Natural killer cell (primary cell): ENCODE measurements at regions not wholly inside any gene's neighbourhood (a gene's known extent, or its start where the extent isn't known, plus 50 kb on each side); places are given as distances from the start of the nearest gene placed in this dataset.

Source experiments
- ATAC-seq, 3 donors: fragments of 150-1000 bp in 2 of 3; fragments of 200-7000 bp in 1 of 3; cut with Tn5 transposase; 1 replicate in 1 of 3; 2 replicates in 2 of 3; pipeline ENCODE4 v1.10.0; 2021; ENCODE audit warnings: mild to moderate bottlenecking in 2 of 3, moderate library complexity in 2 of 3
- DNase-seq, 2 donors: peaks; one replicate each; pipeline versions ENCODE4 v3.0.0 to v3.0.0-alpha.2; 2013 to 2021; ENCODE audit warnings: mixed read lengths in 1 of 2
- H3K27ac ChIP-seq: one replicate; pipeline ENCODE4 v1.5.1; 2013; ENCODE audit warnings: mild to moderate bottlenecking, low read length
- H3K27me3 ChIP-seq: one replicate; pipeline ENCODE4 v1.6.1; 2013; ENCODE audit warnings: low read length; ENCODE audit not compliant: control insufficient read depth, insufficient read depth
- H3K36me3 ChIP-seq: one replicate; pipeline ENCODE4 v1.6.1; 2013; ENCODE audit warnings: low read length; ENCODE audit not compliant: control insufficient read depth, insufficient read depth
- H3K4me1 ChIP-seq: one replicate; pipeline ENCODE4 v1.6.1; 2013; ENCODE audit warnings: low read length; ENCODE audit not compliant: control insufficient read depth, insufficient read depth
- H3K4me3 ChIP-seq: one replicate; pipeline ENCODE4 v1.5.1; 2013; ENCODE audit warnings: low read length
- H3K9me3 ChIP-seq: one replicate; pipeline ENCODE4 v1.6.1; 2013; ENCODE audit warnings: low read length; ENCODE audit not compliant: control insufficient read depth, insufficient read depth
- H3K27ac Mint-ChIP-seq, 2 donors: one replicate each; pipeline ENCODE4 v1.8.0; 2022; ENCODE audit warnings: mild to moderate bottlenecking in 2 of 2, mixed read lengths in 2 of 2, moderate library complexity in 1 of 2
- H3K27me3 Mint-ChIP-seq, 2 donors: one replicate each; pipeline ENCODE4 v1.8.0; 2022; ENCODE audit warnings: low read depth in 2 of 2, mixed read lengths in 2 of 2
- H3K36me3 Mint-ChIP-seq: one replicate; pipeline ENCODE4 v1.8.0; 2022; ENCODE audit warnings: mixed read lengths
- H3K4me1 Mint-ChIP-seq, 2 donors: one replicate each; pipeline ENCODE4 v1.8.0; 2022; ENCODE audit warnings: mixed read lengths in 2 of 2
- H3K4me3 Mint-ChIP-seq: one replicate; pipeline ENCODE4 v1.8.0; 2022; ENCODE audit warnings: mild to moderate bottlenecking, moderate library complexity, mixed read lengths
- H3K9me3 Mint-ChIP-seq, 2 donors: one replicate each; pipeline ENCODE4 v1.8.0; 2022; ENCODE audit warnings: mixed read lengths in 2 of 2
- CTCF ChIP-seq: fragments of 200-600 bp; IDR thresholded peaks from one replicate; pipeline ENCODE4 v1.8.0; 2022; ENCODE audit warnings: antibody characterized with exemption
- WGBS: methylation state at CpG from one replicate; pipeline ENCODE4 v1.1.7; 2013; ENCODE audit warnings: missing lambda C conversion rate; ENCODE audit not compliant: insufficient coverage; 5-methylcytosine and 5-hydroxymethylcytosine counted together
- intact Hi-C: fragments of 100-400 bp; cut with micrococcal nuclease; formaldehyde crosslinking; loops from one replicate; pipeline ENCODE4 v1.14.2; 2022

- 72% methylated on average over 7 of the region's 7 CpGs for WGBS
- Mint-ChIP-seq H3K27ac (no peak overlapping the region), H3K9me3 (peaks cover 4 to 7% of the 10 kb centered on the region in 2 donors), H3K36me3 (no peaks in the 10 kb centered on the region), H3K4me3 (no peak overlapping the region), H3K4me1 (no peaks in the 10 kb centered on the region), H3K27me3 (peaks cover 0 to 7% of the 10 kb centered on the region in 2 donors)
- H3K4me1 ChIP-seq = no peaks in the 10 kb centered on the region
- DNase-seq (no peak), ATAC-seq (no peak)
- no peak overlapping the region for H3K4me3 ChIP-seq
- intact Hi-C loops = no loop called here
- no peaks in the 10 kb centered on the region for H3K36me3 ChIP-seq
- no peaks in the 10 kb centered on the region for H3K9me3 ChIP-seq
- no peak for TF ChIP-seq CTCF
- H3K27me3 ChIP-seq = no peaks in the 10 kb centered on the region
- no peak overlapping the region for H3K27ac ChIP-seq
These were observed 163.0 kb upstream of the GORAB start for GRCh38 chr1:170369000-170369399.

GRCh38 chr1:170369417-170369816, 162.5 kb upstream of the GORAB start:
- H3K27me3 ChIP-seq = no peaks in the 10 kb centered on the region
- H3K36me3 Mint-ChIP-seq = no peaks in the 10 kb centered on the region
- ATAC-seq (no peak), DNase-seq (no peak)
- H3K4me1 ChIP-seq = no peaks in the 10 kb centered on the region
- no peaks in the 10 kb centered on the region for H3K9me3 ChIP-seq
- H3K4me3 Mint-ChIP-seq = no peak overlapping the region
- no peaks in the 10 kb centered on the region for H3K36me3 ChIP-seq
- H3K4me3 ChIP-seq = no peak overlapping the region
- H3K27me3 Mint-ChIP-seq = peaks cover 0 to 7% of the 10 kb centered on the region in 2 donors
- no peaks in the 10 kb centered on the region for H3K4me1 Mint-ChIP-seq
- no peak for TF ChIP-seq CTCF
- no peak overlapping the region for H3K27ac Mint-ChIP-seq
- intact Hi-C loops = no loop called here
- H3K9me3 Mint-ChIP-seq = peaks cover 4% of the 10 kb centered on the region in 2 donors
- 82% methylated on average over 4 of the region's 4 CpGs for WGBS
- no peak overlapping the region for H3K27ac ChIP-seq

- WGBS = 83% methylated on average over 9 of the region's 9 CpGs
- no peak overlapping the region for H3K27ac Mint-ChIP-seq
- H3K9me3 ChIP-seq = no peaks in the 10 kb centered on the region
- DNase-seq (no peak), ATAC-seq (no peak)
- no peaks in the 10 kb centered on the region for H3K36me3 Mint-ChIP-seq
- H3K4me3 Mint-ChIP-seq = no peak overlapping the region
- H3K4me1 ChIP-seq = no peaks in the 10 kb centered on the region
- peaks cover 0 to 7% of the 10 kb centered on the region in 2 donors for H3K27me3 Mint-ChIP-seq
- H3K36me3 ChIP-seq = no peaks in the 10 kb centered on the region
- no peak overlapping the region for H3K27ac ChIP-seq
- TF ChIP-seq CTCF = no peak
- no peaks in the 10 kb centered on the region for H3K4me1 Mint-ChIP-seq
- intact Hi-C loops = no loop called here
- H3K4me3 ChIP-seq = no peak overlapping the region
- H3K9me3 Mint-ChIP-seq = peaks cover 2% of the 10 kb centered on the region in 2 donors
- no peaks in the 10 kb centered on the region for H3K27me3 ChIP-seq
These were observed 161.9 kb upstream of the GORAB start for GRCh38 chr1:170370087-170370486.

GRCh38 chr1:170375082-170375723, 156.8 kb upstream of the GORAB start:
- H3K27me3 Mint-ChIP-seq = peaks cover 0 to 7% of the 10 kb centered on the region in 2 donors

More at GRCh38 chr1:170375082-170375723, 156.8 kb upstream of the GORAB start:
- no peaks in the 10 kb centered on the region for H3K9me3 ChIP-seq
- no peak overlapping the region for H3K27ac ChIP-seq
- ATAC-seq = no peak
- Mint-ChIP-seq H3K4me1 (no peaks in the 10 kb centered on the region), H3K9me3 (peaks cover 0 to 5% of the 10 kb centered on the region in 2 donors), H3K4me3 (no peak overlapping the region), H3K36me3 (no peaks in the 10 kb centered on the region), H3K27ac (no peak overlapping the region)
- no peak for TF ChIP-seq CTCF
- no peaks in the 10 kb centered on the region for H3K27me3 ChIP-seq
- no peak for DNase-seq
- 69% methylated on average over 3 of the region's 3 CpGs for WGBS
- no peaks in the 10 kb centered on the region for H3K4me1 ChIP-seq
- no peak overlapping the region for H3K4me3 ChIP-seq
- H3K36me3 ChIP-seq = no peaks in the 10 kb centered on the region
- intact Hi-C loops = no loop called here
